HG02571 (cell line): ENCODE measurements at regions not wholly inside any gene's neighbourhood (a gene's known extent, or its start where the extent isn't known, plus 50 kb on each side); places are given as distances from the start of the nearest gene placed in this dataset.

Experiments
- ATAC-seq: cut with Tn5 transposase; IDR thresholded peaks from one replicate; pipeline ENCODE4 v1.9.1; 2021; ENCODE audit warnings: mild to moderate bottlenecking, moderate library complexity; ENCODE audit not compliant: unreplicated experiment

GRCh38 chr2:213202011-213202410, 50.6 kb upstream of the IKZF2 start:
- no peak for ATAC-seq

GRCh38 chr2:213205944-213206343, 54.5 kb upstream of the IKZF2 start:
- no peak for ATAC-seq

- ATAC-seq: no peak
Measured at GRCh38 chr2:213213186-213213585, 61.8 kb upstream of the IKZF2 start.

DNA sequence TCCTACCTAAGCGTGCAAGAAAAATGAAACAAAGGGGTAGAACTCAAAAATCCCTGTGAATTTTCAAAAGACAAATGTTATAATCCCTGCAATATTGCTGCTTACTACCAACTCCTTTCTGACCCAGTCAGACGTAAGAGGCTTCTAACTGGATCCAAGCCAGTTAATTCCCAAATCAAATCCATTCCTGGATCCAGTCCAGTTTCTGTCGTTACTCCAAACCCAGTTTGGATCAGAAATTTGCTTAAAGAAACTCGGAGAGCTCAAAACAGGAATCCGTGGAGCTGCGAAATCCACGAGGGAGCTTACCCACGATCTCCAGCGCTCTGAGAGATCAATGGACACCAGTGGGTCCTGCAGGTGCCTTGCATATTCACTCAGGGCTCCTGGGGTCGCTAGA, 62.8 kb upstream of the IKZF2 start:
- no peak for ATAC-seq

DNA sequence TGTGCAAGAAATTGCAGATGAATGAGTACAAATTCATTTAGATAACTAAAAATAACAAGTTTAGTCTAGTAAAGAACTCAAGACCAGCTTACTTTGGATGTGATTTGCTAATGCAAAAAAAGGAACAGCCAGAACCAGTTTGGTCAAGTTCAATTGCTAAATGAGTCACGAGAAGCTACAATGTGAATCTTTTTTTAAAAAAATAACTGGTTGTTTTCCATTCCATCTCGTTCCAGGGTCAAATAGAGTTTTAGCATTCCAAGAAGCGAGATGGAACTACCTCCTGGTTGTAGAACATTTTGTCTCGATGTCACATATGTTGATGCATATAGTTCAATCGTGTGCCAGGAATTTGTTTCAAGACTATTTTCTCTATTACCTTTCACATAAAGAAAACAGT, 65.0 kb upstream of the IKZF2 start:
- no peak for ATAC-seq

DNA sequence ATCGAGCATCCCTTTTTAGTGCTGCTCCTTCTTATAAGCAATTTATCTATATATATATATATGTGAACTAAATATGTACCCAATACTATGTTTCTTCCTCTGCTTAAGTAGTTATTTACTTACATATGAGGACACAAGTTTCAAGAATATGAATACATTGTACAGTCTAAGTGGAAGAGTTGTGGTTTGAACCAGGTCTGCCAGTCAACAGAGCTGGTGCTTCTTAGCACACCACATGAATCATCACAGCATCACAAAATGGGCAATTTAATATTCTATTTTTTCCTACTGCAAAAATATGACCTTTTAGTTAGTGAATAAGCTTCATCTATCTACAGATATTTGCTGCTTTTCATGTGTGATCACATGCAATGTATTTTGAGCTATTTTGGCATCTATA, 64.4 kb upstream of the SPAG16 start:
- ATAC-seq: no peak

- ATAC-seq: no peak
Measured at GRCh38 chr2:213220967-213221603, 63.2 kb upstream of the SPAG16 start.

DNA sequence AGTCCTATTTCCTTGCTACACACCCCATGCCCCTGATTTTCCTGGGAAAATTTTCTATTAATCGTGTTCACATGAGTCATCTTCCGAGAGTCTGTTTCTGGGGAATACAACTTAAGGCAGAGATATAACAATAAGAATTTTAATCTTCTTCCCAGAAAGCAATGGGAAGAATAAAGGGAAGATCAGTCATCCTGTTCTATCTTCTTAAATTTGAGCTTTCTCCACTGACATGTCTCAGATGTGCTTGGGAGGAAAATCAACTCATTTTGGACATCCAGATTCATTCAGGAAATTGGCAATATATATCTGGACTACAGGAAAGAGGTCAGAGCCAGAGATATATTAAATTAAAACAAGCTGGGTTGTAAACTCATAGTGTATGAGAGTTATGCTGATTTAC, 62.3 kb upstream of the SPAG16 start:
- no peak for ATAC-seq

GRCh38 chr2:213224366-213224765, 59.9 kb upstream of the SPAG16 start:
- no peak for ATAC-seq

- ATAC-seq: no peak
Measured at GRCh38 chr2:213225866-213226265, 58.4 kb upstream of the SPAG16 start.

- ATAC-seq: peak; percentile 81
Measured at GRCh38 chr2:213227458-213227857, 56.8 kb upstream of the SPAG16 start.

DNA sequence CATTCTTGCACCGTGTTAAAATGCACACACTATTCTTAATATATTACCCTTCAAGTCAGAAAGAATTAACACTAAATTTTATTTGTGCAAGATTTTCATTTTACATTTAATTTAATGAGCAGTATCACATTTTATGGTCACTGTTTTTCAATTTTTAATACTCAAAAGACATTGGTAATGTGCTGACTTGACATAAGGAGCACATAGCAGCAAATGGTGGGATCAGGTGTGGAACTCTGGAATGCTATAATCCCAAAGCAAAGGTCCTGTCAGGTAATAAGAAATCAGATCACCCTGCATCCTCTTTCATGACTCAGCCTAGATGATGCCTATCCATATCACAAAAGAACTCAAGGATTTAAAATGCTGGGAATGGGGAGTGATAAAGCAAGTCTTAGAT, 55.6 kb upstream of the SPAG16 start:
- no peak for ATAC-seq

DNA sequence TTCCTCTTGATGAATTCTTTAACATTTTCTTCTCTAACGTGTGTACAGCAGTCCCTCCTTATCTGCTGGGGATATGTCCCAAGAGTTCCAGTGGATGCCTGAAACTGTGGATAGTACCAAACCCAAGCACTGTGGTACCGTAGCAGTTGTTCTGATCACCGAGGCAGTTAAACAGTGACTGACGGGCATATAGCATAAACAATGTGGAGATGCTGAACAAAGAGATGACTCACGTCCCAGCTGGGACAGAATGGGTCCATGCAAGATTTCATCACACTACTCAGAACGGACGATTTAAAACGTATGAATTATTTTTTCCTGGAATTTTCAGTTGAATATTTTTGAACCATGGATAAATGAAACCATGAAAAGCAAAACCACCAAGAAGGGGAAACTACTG, 54.5 kb upstream of the SPAG16 start:
- no peak for ATAC-seq

GRCh38 chr2:213231966-213232365, 52.3 kb upstream of the SPAG16 start:
- ATAC-seq: no peak

DNA sequence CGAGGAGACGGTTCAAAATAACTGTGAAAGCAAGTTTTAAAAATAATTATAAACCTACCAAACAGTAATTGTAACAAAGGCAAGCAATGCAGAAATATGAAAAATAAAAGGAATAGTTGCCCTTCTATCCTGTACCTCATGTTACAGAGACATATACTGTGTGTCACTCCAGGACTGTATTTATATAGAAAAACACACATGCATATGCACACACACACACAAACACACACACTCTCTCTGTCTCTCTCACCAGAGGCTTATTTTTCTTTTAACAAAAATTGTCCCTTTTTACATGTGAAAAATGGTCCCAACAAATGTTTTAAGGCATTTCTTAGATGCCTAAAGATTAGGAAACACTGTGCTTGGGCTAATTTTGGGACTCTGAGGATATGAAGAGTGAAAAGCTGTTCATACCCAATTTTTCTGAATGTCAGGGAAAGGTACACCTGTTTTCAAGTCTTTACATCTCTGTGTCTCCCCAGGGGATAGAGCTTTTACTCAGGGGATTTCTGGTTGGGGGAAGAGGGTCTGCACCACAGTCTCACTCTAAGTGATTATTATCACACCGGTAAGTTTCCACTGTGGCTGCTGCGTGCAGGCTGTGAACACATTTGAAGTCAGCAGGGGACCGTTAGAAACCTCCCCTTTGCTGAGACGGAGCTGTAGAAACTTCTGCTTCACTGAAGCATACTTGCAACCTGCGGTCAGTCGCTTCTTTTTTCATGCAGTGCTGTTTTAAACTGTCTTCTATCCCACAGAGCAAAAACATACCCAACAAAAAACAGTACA, 51.4 kb upstream of the SPAG16 start:
- peak; percentile 93 for ATAC-seq

GRCh38 chr2:213233438-213234330, 50.6 kb upstream of the SPAG16 start:
- no peak for ATAC-seq
